ENCODE measurements at regions not wholly inside any gene's neighbourhood (a gene's known extent, or its start where the extent isn't known, plus 50 kb on each side); places are given as distances from the start of the nearest gene placed in this dataset.

GRCh38 chr4:14064984-14065383 lies 437.5 kb upstream of the BOD1L1 start:
- no peak for DNase-seq

- no peak for DNase-seq
Measured at GRCh38 chr4:14065406-14065805, 437.9 kb upstream of the BOD1L1 start.

- DNase-seq = no peak
Measured at GRCh38 chr4:14066979-14067378, 439.5 kb upstream of the BOD1L1 start.

GRCh38 chr4:14069886-14070285 lies 442.4 kb upstream of the BOD1L1 start:
- DNase-seq = no peak

GRCh38 chr4:14070289-14070880 lies 442.9 kb upstream of the BOD1L1 start:
- DNase-seq = no peak

- no peak for DNase-seq
Measured at GRCh38 chr4:14072506-14072905, 445.0 kb upstream of the BOD1L1 start.

- no peak for DNase-seq
Measured at GRCh38 chr4:14076776-14077175, 449.3 kb upstream of the BOD1L1 start.

- DNase-seq = no peak
Measured at GRCh38 chr4:14078326-14078725, 450.8 kb upstream of the BOD1L1 start.

- no peak for DNase-seq
Measured at GRCh38 chr4:14079601-14080000, 452.1 kb upstream of the BOD1L1 start.

- no peak for DNase-seq
Measured at GRCh38 chr4:14083150-14083549, 455.6 kb upstream of the BOD1L1 start.

- DNase-seq = no peak
Measured at GRCh38 chr4:14084598-14084997, 457.1 kb upstream of the BOD1L1 start.

GRCh38 chr4:14087459-14087858 lies 459.9 kb upstream of the BOD1L1 start:
- no peak for DNase-seq

- no peak for DNase-seq
Measured at GRCh38 chr4:14087921-14088320, 460.4 kb upstream of the BOD1L1 start.

- DNase-seq = no peak
Measured at GRCh38 chr4:14091531-14091930, 464.0 kb upstream of the BOD1L1 start.

GRCh38 chr4:14091966-14092365 lies 464.4 kb upstream of the BOD1L1 start:
- no peak for DNase-seq

GRCh38 chr4:14092741-14093140 lies 465.2 kb upstream of the BOD1L1 start:
- no peak for DNase-seq

- DNase-seq = no peak
Measured at GRCh38 chr4:14095831-14096230, 468.3 kb upstream of the BOD1L1 start.

- no peak for DNase-seq
Measured at GRCh38 chr4:14096396-14096965, 469.0 kb upstream of the BOD1L1 start.

GRCh38 chr4:14100349-14100748 lies 472.8 kb upstream of the BOD1L1 start:
- no peak for DNase-seq

GRCh38 chr4:14110407-14110806 lies 482.9 kb upstream of the BOD1L1 start:
- no peak for DNase-seq

- DNase-seq = peak in 1 of 2 donors; percentile 7
Measured at GRCh38 chr4:14111730-14112181, 484.2 kb upstream of the BOD1L1 start.

GRCh38 chr4:14115106-14115505 lies 487.6 kb upstream of the BOD1L1 start:
- no peak for DNase-seq

- no peak for DNase-seq
Measured at GRCh38 chr4:14117575-14118238, 490.2 kb upstream of the BOD1L1 start.

GRCh38 chr4:14124816-14125215 lies 497.3 kb upstream of the BOD1L1 start:
- no peak for DNase-seq

Measured in hippocampal formation (tissue), 2 donors.